NB4 (cell line): ENCODE measurements at regions not wholly inside any gene's neighbourhood (a gene's known extent, or its start where the extent isn't known, plus 50 kb on each side); places are given as distances from the start of the nearest gene placed in this dataset.

Experiments used
- MYC ChIP-seq: IDR thresholded peaks from 2 replicates; pipeline ENCODE4 v1.6.1; 2011; ENCODE audit warnings: low read depth, low read length
- POLR2A ChIP-seq: IDR thresholded peaks from 2 replicates; pipeline ENCODE4 v1.6.1; 2011; ENCODE audit warnings: mild to moderate bottlenecking; ENCODE audit not compliant: insufficient read length; ENCODE audit errors: extremely low read depth
- TF ChIP-seq, protein P1 (sequence below): IDR thresholded peaks from one replicate; pipeline ENCODE4 v1.5.1; 2012; ENCODE audit warnings: low read depth, low read length
- TF ChIP-seq, protein P2 (sequence below): IDR thresholded peaks from 2 replicates; pipeline ENCODE4 v1.6.1; 2011; ENCODE audit warnings: low read depth, low read length

DNA sequence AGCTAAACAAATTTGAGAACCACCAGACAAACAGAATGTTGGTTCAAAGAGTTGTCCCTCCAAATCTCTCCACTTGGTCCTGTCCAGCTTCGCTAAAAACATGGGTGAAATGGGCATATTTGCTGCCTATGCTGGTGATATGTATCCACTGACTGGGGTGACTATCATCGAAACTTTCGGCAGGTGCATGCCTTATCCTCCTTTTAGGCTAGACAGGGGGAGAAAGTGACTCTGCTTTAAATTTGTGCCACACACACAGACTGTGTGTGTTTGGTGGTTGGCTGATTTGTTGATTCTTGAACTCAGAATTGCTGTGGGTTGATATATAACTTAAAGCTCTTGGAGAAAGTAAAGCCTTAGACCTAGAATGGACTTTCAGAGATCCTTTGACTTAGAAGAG lies 324.1 kb upstream of the NT5C1B start:
- TF ChIP-seq, protein P1, sequence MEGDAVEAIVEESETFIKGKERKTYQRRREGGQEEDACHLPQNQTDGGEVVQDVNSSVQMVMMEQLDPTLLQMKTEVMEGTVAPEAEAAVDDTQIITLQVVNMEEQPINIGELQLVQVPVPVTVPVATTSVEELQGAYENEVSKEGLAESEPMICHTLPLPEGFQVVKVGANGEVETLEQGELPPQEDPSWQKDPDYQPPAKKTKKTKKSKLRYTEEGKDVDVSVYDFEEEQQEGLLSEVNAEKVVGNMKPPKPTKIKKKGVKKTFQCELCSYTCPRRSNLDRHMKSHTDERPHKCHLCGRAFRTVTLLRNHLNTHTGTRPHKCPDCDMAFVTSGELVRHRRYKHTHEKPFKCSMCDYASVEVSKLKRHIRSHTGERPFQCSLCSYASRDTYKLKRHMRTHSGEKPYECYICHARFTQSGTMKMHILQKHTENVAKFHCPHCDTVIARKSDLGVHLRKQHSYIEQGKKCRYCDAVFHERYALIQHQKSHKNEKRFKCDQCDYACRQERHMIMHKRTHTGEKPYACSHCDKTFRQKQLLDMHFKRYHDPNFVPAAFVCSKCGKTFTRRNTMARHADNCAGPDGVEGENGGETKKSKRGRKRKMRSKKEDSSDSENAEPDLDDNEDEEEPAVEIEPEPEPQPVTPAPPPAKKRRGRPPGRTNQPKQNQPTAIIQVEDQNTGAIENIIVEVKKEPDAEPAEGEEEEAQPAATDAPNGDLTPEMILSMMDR = no peak
- no peak for TF ChIP-seq POLR2A
- no peak for TF ChIP-seq MYC
- TF ChIP-seq, protein P2, sequence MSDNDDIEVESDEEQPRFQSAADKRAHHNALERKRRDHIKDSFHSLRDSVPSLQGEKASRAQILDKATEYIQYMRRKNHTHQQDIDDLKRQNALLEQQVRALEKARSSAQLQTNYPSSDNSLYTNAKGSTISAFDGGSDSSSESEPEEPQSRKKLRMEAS = no peak
